HepG2 (cell line): ENCODE measurements at regions not wholly inside any gene's neighbourhood (a gene's known extent, or its start where the extent isn't known, plus 50 kb on each side); places are given as distances from the start of the nearest gene placed in this dataset.

ENCODE experiments used
- BCL6 ChIP-seq: IDR thresholded peaks from 2 replicates; pipeline ENCODE4 v1.6.1; 2016; ENCODE audit warnings: missing genetic modification reagents, missing compliant biosample characterization
- FOXC1 ChIP-seq: sonication (generic); formaldehyde crosslinking; IDR thresholded peaks from 2 replicates; pipeline ENCODE4 v1.8.0; 2022; ENCODE audit warnings: mild to moderate bottlenecking, missing genetic modification reagents, borderline replicate concordance
- IRF2 ChIP-seq: IDR thresholded peaks from 2 replicates; pipeline ENCODE4 v1.6.1; 2018; ENCODE audit warnings: missing genetic modification reagents, missing compliant biosample characterization
- KLF16 ChIP-seq, 2 experiments: sonication (generic) in 1 of 2; formaldehyde crosslinking in 1 of 2; IDR thresholded peaks; 2 replicates each; pipeline versions ENCODE4 v1.6.1 to v1.8.0; 2016 to 2023; ENCODE audit warnings: missing genetic modification reagents in 2 of 2, missing compliant biosample characterization in 1 of 2
- KLF6 ChIP-seq: IDR thresholded peaks from 2 replicates; pipeline ENCODE4 v1.8.0; 2016; ENCODE audit warnings: missing biosample characterization, missing genetic modification reagents
- PHF21A ChIP-seq: sonication (generic); formaldehyde crosslinking; IDR thresholded peaks from 2 replicates; pipeline ENCODE4 v1.5.0; 2020; ENCODE audit warnings: mild to moderate bottlenecking, missing genetic modification reagents
- PRDM10 ChIP-seq: sonication (generic); formaldehyde crosslinking; IDR thresholded peaks from 2 replicates; pipeline ENCODE4 v1.4.0; 2020; ENCODE audit warnings: low read depth, missing genetic modification reagents
- SOX6 ChIP-seq, 2 experiments: fragments of 450-650 bp in 1 of 2; sonication (generic) in 1 of 2; formaldehyde crosslinking in 1 of 2; IDR thresholded peaks; 2 replicates each; pipeline versions ENCODE4 v1.4.0 to v1.6.1; 2017 to 2020; ENCODE audit warnings: antibody characterized with exemption in 1 of 2, mild to moderate bottlenecking in 1 of 2, missing genetic modification reagents in 1 of 2
- STAG1 ChIP-seq: sonication (generic); formaldehyde crosslinking; IDR thresholded peaks from 2 replicates; pipeline ENCODE4 v1.4.0; 2020; ENCODE audit warnings: missing genetic modification reagents
- TEAD3 ChIP-seq: optimal IDR thresholded peaks from 2 replicates; pipeline ENCODE3; 2016; ENCODE audit warnings: borderline replicate concordance
- ZFP36L1 ChIP-seq: sonication (generic); formaldehyde crosslinking; IDR thresholded peaks from 2 replicates; pipeline ENCODE4 v1.8.0; 2022; ENCODE audit warnings: mild to moderate bottlenecking, missing genetic modification reagents, moderate library complexity
- ZMYM3 ChIP-seq: sonication (generic); formaldehyde crosslinking; IDR thresholded peaks from 2 replicates; pipeline ENCODE4 v1.5.1; 2020; ENCODE audit warnings: mild to moderate bottlenecking, missing genetic modification reagents
- TF ChIP-seq, protein P1 (sequence below), 2 experiments: fragments of 450-650 bp in 1 of 2; sonication (generic) in 1 of 2; formaldehyde crosslinking; IDR thresholded peaks; 2 replicates each; pipeline versions ENCODE4 v1.5.0 to v1.8.0; 2020 to 2022; ENCODE audit warnings: mild to moderate bottlenecking in 1 of 2, missing genetic modification reagents in 1 of 2
- TF ChIP-seq, protein P2 (sequence below): sonication (generic); formaldehyde crosslinking; IDR thresholded peaks from 2 replicates; pipeline ENCODE4 v1.4.0; 2020; ENCODE audit warnings: missing genetic modification reagents
- TF ChIP-seq, protein P3 (sequence below): sonication (generic); formaldehyde crosslinking; conservative IDR thresholded peaks from 2 replicates; pipeline ENCODE4 v1.5.0; 2020; ENCODE audit warnings: missing genetic modification reagents
- TF ChIP-seq, protein P4 (sequence below): sonication (generic); formaldehyde crosslinking; IDR thresholded peaks from 2 replicates; pipeline ENCODE4 v1.4.0; 2020; ENCODE audit warnings: missing genetic modification reagents

DNA sequence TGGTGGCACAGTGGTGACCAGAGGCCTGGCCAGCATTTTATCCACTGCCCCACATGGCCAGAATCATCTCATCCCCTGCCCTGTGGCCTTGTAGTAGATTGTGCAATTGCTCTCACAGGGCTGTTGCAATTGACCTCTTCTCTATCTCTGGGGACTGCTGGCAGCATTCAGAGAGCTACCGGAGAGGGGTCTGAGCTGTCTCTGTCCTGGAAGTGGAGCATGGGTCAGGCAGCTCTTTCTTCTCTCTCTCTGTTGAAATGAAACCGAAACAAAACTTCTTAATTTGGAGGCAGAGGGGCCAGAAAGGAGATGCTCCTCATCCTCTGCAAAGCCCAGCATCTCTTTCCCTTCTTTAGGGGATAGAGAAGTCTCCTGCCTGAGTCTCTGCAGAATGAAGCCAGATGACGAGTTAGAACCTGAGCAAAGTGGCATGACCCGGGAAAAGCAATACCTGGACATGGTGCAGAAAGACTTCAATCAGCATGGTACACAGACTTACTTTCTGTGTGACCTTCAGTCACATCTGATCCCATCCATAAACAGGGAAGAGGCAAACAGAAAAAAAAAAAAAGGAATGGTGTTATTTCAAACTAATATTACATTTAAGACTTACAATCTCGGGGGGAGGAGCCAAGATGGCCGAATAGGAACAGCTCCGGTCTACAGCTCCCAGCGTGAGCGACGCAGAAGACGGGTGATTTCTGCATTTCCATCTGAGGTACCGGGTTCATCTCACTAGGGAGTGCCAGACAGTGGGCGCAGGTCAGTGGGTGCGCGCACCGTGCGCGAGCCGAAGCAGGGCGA is 144.5 kb upstream of the BCL6 start (continued):
- TF ChIP-seq, protein P1, sequence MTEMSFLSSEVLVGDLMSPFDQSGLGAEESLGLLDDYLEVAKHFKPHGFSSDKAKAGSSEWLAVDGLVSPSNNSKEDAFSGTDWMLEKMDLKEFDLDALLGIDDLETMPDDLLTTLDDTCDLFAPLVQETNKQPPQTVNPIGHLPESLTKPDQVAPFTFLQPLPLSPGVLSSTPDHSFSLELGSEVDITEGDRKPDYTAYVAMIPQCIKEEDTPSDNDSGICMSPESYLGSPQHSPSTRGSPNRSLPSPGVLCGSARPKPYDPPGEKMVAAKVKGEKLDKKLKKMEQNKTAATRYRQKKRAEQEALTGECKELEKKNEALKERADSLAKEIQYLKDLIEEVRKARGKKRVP (CRISPR knock-in tag; IDR thresholded peaks at IDR 0.05) = peak in 1 of 2 experiments; percentile 85; a peak in 2 of 4 replicates
- TF ChIP-seq ZMYM3 (CRISPR knock-in tag) (peak; percentile 64; the same call in 1 of the 2 replicates), PRDM10 (CRISPR knock-in tag) (peak; percentile 30; the same call in 1 of the 2 replicates), KLF16 (CRISPR knock-in tag; IDR thresholded peaks at IDR 0.05) (peak in 1 of 2 experiments; percentile 58; a peak in 1 of 4 replicates), BCL6 (CRISPR knock-in tag) (peak; percentile 76), IRF2 (CRISPR knock-in tag) (peak; percentile 74), SOX6 (IDR thresholded peaks at IDR 0.05) (no peak), SOX6 (CRISPR knock-in tag; IDR thresholded peaks at IDR 0.05) (peak; percentile 79), FOXC1 (CRISPR knock-in tag) (peak; percentile 61; the same call in 1 of the 2 replicates), ZFP36L1 (CRISPR knock-in tag) (peak; percentile 26; the same call in 1 of the 2 replicates), STAG1 (CRISPR knock-in tag) (peak; percentile 37), TEAD3 (CRISPR knock-in tag) (peak; percentile 43), KLF6 (CRISPR knock-in tag) (peak; percentile 81; the same call in 1 of the 2 replicates), PHF21A (CRISPR knock-in tag) (peak; percentile 56; the same call in 1 of the 2 replicates)
- TF ChIP-seq, protein P2, sequence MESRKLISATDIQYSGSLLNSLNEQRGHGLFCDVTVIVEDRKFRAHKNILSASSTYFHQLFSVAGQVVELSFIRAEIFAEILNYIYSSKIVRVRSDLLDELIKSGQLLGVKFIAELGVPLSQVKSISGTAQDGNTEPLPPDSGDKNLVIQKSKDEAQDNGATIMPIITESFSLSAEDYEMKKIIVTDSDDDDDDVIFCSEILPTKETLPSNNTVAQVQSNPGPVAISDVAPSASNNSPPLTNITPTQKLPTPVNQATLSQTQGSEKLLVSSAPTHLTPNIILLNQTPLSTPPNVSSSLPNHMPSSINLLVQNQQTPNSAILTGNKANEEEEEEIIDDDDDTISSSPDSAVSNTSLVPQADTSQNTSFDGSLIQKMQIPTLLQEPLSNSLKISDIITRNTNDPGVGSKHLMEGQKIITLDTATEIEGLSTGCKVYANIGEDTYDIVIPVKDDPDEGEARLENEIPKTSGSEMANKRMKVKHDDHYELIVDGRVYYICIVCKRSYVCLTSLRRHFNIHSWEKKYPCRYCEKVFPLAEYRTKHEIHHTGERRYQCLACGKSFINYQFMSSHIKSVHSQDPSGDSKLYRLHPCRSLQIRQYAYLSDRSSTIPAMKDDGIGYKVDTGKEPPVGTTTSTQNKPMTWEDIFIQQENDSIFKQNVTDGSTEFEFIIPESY = peak; percentile 49; the same call in 1 of the 2 replicates
- TF ChIP-seq, protein P3, sequence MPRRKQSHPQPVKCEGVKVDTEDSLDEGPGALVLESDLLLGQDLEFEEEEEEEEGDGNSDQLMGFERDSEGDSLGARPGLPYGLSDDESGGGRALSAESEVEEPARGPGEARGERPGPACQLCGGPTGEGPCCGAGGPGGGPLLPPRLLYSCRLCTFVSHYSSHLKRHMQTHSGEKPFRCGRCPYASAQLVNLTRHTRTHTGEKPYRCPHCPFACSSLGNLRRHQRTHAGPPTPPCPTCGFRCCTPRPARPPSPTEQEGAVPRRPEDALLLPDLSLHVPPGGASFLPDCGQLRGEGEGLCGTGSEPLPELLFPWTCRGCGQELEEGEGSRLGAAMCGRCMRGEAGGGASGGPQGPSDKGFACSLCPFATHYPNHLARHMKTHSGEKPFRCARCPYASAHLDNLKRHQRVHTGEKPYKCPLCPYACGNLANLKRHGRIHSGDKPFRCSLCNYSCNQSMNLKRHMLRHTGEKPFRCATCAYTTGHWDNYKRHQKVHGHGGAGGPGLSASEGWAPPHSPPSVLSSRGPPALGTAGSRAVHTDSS = no peak
- TF ChIP-seq, protein P4, sequence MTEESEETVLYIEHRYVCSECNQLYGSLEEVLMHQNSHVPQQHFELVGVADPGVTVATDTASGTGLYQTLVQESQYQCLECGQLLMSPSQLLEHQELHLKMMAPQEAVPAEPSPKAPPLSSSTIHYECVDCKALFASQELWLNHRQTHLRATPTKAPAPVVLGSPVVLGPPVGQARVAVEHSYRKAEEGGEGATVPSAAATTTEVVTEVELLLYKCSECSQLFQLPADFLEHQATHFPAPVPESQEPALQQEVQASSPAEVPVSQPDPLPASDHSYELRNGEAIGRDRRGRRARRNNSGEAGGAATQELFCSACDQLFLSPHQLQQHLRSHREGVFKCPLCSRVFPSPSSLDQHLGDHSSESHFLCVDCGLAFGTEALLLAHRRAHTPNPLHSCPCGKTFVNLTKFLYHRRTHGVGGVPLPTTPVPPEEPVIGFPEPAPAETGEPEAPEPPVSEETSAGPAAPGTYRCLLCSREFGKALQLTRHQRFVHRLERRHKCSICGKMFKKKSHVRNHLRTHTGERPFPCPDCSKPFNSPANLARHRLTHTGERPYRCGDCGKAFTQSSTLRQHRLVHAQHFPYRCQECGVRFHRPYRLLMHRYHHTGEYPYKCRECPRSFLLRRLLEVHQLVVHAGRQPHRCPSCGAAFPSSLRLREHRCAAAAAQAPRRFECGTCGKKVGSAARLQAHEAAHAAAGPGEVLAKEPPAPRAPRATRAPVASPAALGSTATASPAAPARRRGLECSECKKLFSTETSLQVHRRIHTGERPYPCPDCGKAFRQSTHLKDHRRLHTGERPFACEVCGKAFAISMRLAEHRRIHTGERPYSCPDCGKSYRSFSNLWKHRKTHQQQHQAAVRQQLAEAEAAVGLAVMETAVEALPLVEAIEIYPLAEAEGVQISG (CRISPR knock-in tag) = peak; percentile 55; the same call in 1 of the 2 replicates
